KMS-11 (cell line): ENCODE measurements at regions not wholly inside any gene's neighbourhood (a gene's known extent, or its start where the extent isn't known, plus 50 kb on each side); places are given as distances from the start of the nearest gene placed in this dataset.

Experiments
- H2AFZ ChIP-seq: fragments of 200-600 bp; sonication (generic); 2 replicates; pipeline ENCODE4 v1.6.1; 2016; ENCODE audit warnings: antibody characterized with exemption, mixed run types, low read depth
- H3K27ac ChIP-seq: fragments of 200-600 bp; sonication (generic); 2 replicates; pipeline ENCODE4 v1.6.1; 2016; ENCODE audit warnings: mild to moderate bottlenecking, mixed run types
- H3K27me3 ChIP-seq: fragments of 200-600 bp; sonication (generic); 2 replicates; pipeline ENCODE4 v1.6.1; 2017; ENCODE audit warnings: mild to moderate bottlenecking, low read depth, mixed run types, moderate library complexity; ENCODE audit not compliant: insufficient read depth
- H3K36me3 ChIP-seq: fragments of 200-600 bp; sonication (generic); 2 replicates; pipeline ENCODE4 v1.6.1; 2017; ENCODE audit warnings: mild to moderate bottlenecking, mixed run types; ENCODE audit not compliant: insufficient read depth
- H3K4me1 ChIP-seq: fragments of 200-600 bp; sonication (generic); 2 replicates; pipeline ENCODE4 v1.6.1; 2016; ENCODE audit warnings: mild to moderate bottlenecking, low read depth, mixed run types; ENCODE audit not compliant: poor library complexity, severe bottlenecking
- H3K4me2 ChIP-seq: fragments of 200-600 bp; sonication (generic); 2 replicates; pipeline ENCODE4 v1.7.0; 2016; ENCODE audit warnings: mild to moderate bottlenecking, mixed run types
- H3K4me3 ChIP-seq: fragments of 200-600 bp; sonication (generic); IDR thresholded peaks from 2 replicates; pipeline ENCODE4 v1.6.1; 2017; ENCODE audit warnings: low read depth, low read length, mixed read lengths; ENCODE audit not compliant: insufficient read depth
- H3K79me2 ChIP-seq: fragments of 200-600 bp; sonication (generic); 2 replicates; pipeline ENCODE4 v1.6.1; 2016; ENCODE audit warnings: low read depth, mixed run types; ENCODE audit not compliant: insufficient read depth
- H3K9ac ChIP-seq: fragments of 200-600 bp; sonication (generic); 2 replicates; pipeline ENCODE4 v1.6.1; 2016; ENCODE audit warnings: mild to moderate bottlenecking, mixed run types
- H4K20me1 ChIP-seq: fragments of 200-600 bp; sonication (generic); 2 replicates; pipeline ENCODE4 v1.6.1; 2016; ENCODE audit warnings: mild to moderate bottlenecking, mixed run types; ENCODE audit not compliant: insufficient read depth
- TF ChIP-seq, protein P1 (sequence below): fragments of 200-600 bp; sonication (generic); conservative IDR thresholded peaks from 2 replicates; pipeline ENCODE4 v1.6.1; 2017; ENCODE audit warnings: low read depth, mild to moderate bottlenecking, antibody characterized with exemption, low read length, moderate library complexity, mixed read lengths

DNA sequence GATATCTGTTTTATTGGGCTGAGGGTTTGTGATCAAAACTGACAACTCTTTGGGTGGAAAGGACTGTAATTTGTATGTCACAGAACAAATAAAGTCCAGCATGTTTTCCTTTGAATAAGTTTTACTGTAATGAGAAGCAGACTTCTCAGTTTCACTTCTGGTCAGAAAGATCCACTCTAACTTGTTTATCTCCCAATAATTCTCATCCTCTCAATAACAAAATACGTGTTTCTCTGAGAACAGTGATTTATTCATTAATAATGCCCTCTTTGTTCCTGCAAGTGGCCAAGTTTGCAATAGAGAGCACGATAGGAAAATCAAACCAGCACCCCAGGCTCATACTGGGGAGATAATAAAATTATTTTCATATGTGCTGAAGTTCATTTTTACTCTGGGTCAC lies 190.6 kb downstream of the CNTN3 start:
- Histone ChIP-seq H3K4me3 (no peak overlapping the region), H3K27me3 (no peaks in the 10 kb centered on the region), H3K79me2 (no peaks in the 10 kb centered on the region), H4K20me1 (no peaks in the 10 kb centered on the region), H3K27ac (no peak overlapping the region), H2AFZ (no peak overlapping the region), H3K4me1 (no peaks in the 10 kb centered on the region), H3K4me2 (no peak overlapping the region), H3K36me3 (no peaks in the 10 kb centered on the region), H3K9ac (no peak overlapping the region)
- TF ChIP-seq, protein P1, sequence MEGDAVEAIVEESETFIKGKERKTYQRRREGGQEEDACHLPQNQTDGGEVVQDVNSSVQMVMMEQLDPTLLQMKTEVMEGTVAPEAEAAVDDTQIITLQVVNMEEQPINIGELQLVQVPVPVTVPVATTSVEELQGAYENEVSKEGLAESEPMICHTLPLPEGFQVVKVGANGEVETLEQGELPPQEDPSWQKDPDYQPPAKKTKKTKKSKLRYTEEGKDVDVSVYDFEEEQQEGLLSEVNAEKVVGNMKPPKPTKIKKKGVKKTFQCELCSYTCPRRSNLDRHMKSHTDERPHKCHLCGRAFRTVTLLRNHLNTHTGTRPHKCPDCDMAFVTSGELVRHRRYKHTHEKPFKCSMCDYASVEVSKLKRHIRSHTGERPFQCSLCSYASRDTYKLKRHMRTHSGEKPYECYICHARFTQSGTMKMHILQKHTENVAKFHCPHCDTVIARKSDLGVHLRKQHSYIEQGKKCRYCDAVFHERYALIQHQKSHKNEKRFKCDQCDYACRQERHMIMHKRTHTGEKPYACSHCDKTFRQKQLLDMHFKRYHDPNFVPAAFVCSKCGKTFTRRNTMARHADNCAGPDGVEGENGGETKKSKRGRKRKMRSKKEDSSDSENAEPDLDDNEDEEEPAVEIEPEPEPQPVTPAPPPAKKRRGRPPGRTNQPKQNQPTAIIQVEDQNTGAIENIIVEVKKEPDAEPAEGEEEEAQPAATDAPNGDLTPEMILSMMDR: no peak

DNA sequence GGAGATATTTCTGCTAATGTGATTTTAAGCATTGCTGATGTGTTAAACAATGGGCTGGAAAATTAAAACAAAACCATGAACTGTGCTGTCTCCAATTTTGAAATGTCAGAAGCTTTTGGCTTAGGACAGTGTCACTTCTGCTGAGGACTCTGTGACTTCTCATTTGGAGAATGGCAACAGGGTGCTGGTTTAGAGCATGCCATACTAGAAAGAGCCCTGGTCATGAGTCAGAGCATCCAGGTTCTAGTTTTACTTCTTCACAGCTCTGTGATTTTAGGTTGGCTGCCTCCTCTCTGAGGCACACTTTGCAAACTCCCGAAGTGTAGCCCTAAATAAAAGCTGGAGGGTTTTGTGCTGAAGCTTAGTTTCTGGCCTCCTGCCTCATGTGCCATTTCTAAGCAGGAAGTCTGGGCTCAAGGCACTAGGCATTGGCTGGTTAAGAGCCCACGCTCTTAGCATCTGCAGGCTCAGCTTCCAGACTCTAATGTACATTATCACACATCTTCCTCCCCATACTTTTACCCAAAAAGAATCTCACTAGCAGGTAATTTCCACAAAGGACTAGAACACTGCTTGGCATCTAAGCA lies 193.8 kb downstream of the CNTN3 start:
- H3K36me3 ChIP-seq: no peaks in the 10 kb centered on the region
- no peaks in the 10 kb centered on the region for H4K20me1 ChIP-seq
- no peak overlapping the region for H2AFZ ChIP-seq
- no peak overlapping the region for H3K4me3 ChIP-seq
- no peaks in the 10 kb centered on the region for H3K79me2 ChIP-seq
- H3K27me3 ChIP-seq: no peaks in the 10 kb centered on the region
- H3K4me2 ChIP-seq: no peak overlapping the region
- TF ChIP-seq, protein P1: no peak
- H3K4me1 ChIP-seq: no peaks in the 10 kb centered on the region
- H3K27ac ChIP-seq: no peak overlapping the region
- H3K9ac ChIP-seq: no peak overlapping the region

DNA sequence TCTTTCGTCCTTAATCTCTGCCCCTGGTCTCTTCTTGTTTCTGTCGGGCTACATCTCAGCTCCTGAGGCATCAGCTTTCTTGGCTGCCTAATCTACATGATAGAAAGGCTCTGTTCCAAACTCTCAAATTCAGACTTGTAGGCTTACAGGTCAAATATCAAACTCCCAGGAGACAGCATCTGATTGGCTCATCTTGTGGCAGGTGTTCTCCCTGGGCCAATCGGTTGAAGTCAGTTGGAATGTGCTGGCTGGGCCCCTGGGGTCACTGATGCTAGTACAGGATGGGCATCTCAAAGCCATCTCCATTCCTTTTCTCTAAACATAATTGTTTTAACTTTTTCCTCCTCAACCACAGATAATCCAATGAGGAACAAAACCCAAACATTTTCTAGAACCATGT lies 198.7 kb downstream of the CNTN3 start:
- TF ChIP-seq, protein P1: no peak

DNA sequence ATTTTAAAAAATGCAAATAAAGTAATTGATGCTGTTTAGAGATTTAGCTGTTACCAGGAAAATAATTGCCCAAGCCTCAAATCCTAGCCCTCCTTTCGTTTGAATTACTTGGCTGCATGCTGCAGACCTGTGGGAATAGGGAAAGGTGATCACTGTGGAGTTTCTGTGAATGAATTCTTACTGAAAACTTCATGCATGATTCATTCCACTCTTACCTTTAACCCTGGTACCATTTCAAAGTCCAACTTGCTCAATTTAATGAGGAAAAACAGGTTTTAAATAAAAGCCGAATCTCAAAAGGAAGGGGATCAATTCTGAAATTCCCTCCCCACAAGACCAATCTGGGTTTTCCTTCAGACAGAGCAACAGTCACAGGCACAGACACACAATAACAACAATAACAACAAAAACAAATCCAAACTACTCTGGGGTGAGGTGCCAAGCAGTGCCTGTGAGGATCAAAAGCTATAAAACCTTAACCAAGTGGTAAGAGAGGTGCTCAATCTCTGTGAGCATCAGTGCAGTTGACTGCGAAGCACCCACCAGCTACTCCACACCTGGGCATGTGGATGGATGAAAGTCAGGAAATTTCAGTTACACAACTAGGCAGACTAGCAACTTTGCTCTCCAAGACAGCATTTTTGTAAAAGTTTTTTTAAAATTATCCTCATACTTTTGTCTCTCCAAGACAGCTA lies 200.8 kb downstream of the CNTN3 start:
- Histone ChIP-seq H3K27ac (no peak overlapping the region), H3K4me1 (no peaks in the 10 kb centered on the region), H3K79me2 (no peaks in the 10 kb centered on the region), H4K20me1 (no peaks in the 10 kb centered on the region), H3K9ac (no peak overlapping the region), H3K27me3 (no peaks in the 10 kb centered on the region), H3K36me3 (no peaks in the 10 kb centered on the region), H2AFZ (no peak overlapping the region), H3K4me3 (no peak overlapping the region), H3K4me2 (no peak overlapping the region)
- TF ChIP-seq, protein P1: no peak

More for the DNA sequence above, 198.7 kb downstream of the CNTN3 start:
- no peak overlapping the region for H3K4me2 ChIP-seq
- no peaks in the 10 kb centered on the region for H3K36me3 ChIP-seq
- no peak overlapping the region for H2AFZ ChIP-seq
- no peak overlapping the region for H3K27ac ChIP-seq
- no peak overlapping the region for H3K4me3 ChIP-seq
- H3K79me2 ChIP-seq: no peaks in the 10 kb centered on the region
- H4K20me1 ChIP-seq: no peaks in the 10 kb centered on the region
- no peak overlapping the region for H3K9ac ChIP-seq
- H3K27me3 ChIP-seq: no peaks in the 10 kb centered on the region
- no peaks in the 10 kb centered on the region for H3K4me1 ChIP-seq
